ENCODE measurements at regions not wholly inside any gene's neighbourhood (a gene's known extent, or its start where the extent isn't known, plus 50 kb on each side); places are given as distances from the start of the nearest gene placed in this dataset.
"Not testable (repeated sequence)": the region's sequence is repeated elsewhere in the genome, so short reads cannot be mapped to it uniquely, and the experiment has no call there.

DNA sequence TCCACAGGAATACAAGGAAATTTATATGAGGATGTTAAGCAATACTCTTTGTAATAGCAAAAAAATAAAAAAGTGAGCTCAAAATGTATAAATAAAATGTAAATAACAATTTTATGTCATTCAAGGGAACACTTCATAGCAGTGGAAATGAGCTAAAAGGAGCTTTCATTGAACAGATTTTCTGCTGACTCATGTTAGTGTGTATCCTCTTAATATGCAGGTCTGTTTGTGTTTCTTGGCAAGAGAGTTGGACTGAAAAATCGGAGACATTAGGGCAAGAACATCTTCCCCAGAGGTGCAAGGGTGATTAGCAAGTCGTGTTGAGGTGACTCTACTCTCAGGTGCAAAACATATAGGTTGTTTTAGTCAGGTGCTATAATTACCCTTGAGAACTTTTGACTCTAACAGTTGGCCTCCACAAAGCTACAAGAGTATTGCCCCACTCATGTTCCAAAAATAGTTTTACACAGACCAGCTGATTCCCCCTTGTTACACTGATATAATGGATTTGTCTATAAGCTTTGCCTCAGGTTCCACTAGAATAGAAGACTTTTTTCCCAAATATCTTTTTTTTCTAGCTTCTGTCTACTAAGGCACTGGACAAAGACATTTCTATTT, 702.9 kb downstream of the TENT5A start:
- no peak for DNase-seq (ENCODE audit: low spot score)
- in situ Hi-C loops (cut with MboI; ENCODE audit: low sequenced_read_pairs, unreplicated experiment), result no loop called here
- TF ChIP-seq, protein P1, sequence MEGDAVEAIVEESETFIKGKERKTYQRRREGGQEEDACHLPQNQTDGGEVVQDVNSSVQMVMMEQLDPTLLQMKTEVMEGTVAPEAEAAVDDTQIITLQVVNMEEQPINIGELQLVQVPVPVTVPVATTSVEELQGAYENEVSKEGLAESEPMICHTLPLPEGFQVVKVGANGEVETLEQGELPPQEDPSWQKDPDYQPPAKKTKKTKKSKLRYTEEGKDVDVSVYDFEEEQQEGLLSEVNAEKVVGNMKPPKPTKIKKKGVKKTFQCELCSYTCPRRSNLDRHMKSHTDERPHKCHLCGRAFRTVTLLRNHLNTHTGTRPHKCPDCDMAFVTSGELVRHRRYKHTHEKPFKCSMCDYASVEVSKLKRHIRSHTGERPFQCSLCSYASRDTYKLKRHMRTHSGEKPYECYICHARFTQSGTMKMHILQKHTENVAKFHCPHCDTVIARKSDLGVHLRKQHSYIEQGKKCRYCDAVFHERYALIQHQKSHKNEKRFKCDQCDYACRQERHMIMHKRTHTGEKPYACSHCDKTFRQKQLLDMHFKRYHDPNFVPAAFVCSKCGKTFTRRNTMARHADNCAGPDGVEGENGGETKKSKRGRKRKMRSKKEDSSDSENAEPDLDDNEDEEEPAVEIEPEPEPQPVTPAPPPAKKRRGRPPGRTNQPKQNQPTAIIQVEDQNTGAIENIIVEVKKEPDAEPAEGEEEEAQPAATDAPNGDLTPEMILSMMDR (IDR thresholded peaks at IDR 0.05; ENCODE audit: borderline replicate concordance, control extremely low read depth, extremely low read depth, insufficient read depth, missing control alignments), result no peak

DNA sequence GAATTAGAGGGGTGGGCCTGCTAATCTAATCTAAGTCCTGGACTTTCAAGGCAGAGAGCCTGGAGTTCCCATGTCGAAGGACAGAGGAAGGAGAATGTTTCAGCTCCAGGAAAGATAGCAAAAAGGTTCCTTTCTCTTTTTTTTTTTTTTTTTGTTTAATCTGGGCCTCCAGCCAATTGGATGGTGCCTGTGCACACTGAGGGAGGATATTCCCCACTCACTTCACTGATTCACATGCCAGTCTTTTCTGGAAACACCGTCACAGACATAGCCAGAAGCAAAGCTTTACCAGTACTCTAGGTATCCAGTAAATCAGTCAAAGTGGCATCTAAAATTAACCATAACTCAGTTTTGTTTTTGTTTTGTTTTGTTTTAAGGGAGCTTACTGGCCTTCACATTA, 721.1 kb downstream of the TENT5A start:
- no peak for DNase-seq (ENCODE audit: low spot score)
- in situ Hi-C loops (cut with MboI; ENCODE audit: low sequenced_read_pairs, unreplicated experiment), result no loop called here
- TF ChIP-seq, protein P1 (IDR thresholded peaks at IDR 0.05; ENCODE audit: borderline replicate concordance, control extremely low read depth, extremely low read depth, insufficient read depth, missing control alignments), result no peak

DNA sequence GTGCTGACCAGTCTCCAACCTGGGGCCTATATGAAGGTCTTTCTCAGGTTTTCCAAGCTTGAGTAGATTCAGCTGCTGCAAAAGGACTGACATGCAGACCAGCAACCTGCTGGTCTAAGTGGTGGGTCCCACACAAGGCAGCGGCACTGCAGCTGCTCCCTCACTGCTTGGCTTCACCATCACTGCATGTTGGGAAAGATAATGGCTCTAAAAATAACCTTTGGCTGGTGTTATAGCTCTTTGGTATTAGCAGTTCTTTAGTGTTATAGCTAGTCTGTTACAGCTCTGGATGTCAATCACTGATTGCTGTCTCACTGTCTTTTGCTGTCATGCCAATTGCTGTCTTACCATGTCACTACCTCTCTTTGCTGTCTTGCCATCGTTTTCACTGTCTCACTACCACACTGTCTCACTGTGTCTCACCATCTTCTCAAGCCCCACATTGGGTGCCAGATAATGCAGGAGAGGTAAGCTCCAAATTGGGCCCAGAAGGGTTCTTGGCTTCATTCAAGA, 726.4 kb downstream of the TENT5A start:
- no peak for DNase-seq (ENCODE audit: low spot score)
- in situ Hi-C loops (cut with MboI; ENCODE audit: low sequenced_read_pairs, unreplicated experiment), result no loop called here
- TF ChIP-seq, protein P1 (IDR thresholded peaks at IDR 0.05; ENCODE audit: borderline replicate concordance, control extremely low read depth, extremely low read depth, insufficient read depth, missing control alignments), result no peak

DNA sequence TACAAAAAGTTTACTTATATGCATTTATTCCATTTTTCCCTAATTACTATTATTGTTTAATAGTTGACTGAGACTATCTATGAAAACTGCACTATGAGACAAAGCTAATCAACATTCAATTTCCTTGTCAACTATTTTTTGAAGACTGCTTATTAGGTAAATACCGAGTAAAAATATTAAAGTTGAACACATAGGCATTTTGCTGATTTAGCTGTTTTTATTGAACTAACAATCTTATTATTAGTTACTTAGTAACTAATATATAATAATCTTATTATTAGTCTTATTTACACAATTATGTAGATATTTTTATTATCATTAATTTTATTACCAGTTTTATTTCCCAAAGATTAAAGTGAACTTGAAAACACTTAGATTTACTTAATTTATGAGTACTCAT, 728.8 kb downstream of the TENT5A start:
- in situ Hi-C loops (cut with MboI; ENCODE audit: low sequenced_read_pairs, unreplicated experiment), result no loop called here
- DNase-seq (ENCODE audit: low spot score), result no peak
- TF ChIP-seq, protein P1 (IDR thresholded peaks at IDR 0.05; ENCODE audit: borderline replicate concordance, control extremely low read depth, extremely low read depth, insufficient read depth, missing control alignments), result no peak

DNA sequence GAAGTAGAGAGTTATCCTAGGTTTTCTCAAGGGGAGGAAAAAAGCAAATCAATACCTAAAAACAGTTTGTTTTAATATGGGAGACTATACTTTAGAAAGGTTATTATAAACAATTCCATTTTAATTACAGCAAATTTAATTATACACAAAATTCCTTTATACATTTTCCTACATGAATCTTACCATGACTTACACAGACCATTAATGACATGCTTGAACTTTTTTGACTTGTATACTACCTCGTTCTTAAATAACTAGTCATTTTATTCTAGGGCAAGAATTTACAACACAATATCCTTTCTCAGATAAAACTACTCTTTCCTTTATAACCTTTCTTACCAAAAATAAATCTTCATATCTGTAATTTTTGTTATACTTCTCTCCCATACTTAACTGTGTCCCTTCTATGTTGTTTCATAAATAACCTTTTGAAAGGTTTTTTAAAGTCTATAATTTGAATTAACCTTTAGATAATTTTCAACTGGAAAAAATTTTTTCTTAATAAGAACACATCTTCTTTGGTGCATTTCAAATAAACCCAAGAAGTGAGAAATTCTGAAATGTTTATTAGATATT, 729.4 kb downstream of the TENT5A start:
- TF ChIP-seq, protein P1 (IDR thresholded peaks at IDR 0.05; ENCODE audit: borderline replicate concordance, control extremely low read depth, extremely low read depth, insufficient read depth, missing control alignments), result no peak
- in situ Hi-C loops (cut with MboI; ENCODE audit: low sequenced_read_pairs, unreplicated experiment), result no loop called here
- no peak for DNase-seq (ENCODE audit: low spot score)

DNA sequence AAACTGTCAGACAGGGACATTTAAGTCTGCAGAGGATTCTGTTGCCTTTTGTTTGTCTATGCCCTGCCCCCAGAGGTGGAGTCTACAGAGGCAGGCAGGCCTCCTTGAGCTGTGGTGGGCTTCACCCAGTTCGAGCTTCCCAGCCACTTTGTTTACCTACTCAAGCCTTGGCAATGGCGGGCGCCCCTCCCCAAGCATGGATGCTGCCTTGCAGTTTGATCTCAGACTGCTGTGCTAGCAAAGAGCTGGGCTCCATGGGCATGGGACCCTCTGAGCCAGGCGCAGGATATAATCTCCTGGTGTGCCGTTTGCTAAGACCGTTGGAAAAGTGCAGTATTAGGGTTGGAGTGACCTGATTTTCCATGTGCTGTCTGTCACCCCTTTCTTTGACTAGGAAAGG, 734.9 kb downstream of the TENT5A start:
- DNase-seq (ENCODE audit: low spot score); in situ Hi-C loops (cut with MboI; ENCODE audit: low sequenced_read_pairs, unreplicated experiment): not testable (repeated sequence)

DNA sequence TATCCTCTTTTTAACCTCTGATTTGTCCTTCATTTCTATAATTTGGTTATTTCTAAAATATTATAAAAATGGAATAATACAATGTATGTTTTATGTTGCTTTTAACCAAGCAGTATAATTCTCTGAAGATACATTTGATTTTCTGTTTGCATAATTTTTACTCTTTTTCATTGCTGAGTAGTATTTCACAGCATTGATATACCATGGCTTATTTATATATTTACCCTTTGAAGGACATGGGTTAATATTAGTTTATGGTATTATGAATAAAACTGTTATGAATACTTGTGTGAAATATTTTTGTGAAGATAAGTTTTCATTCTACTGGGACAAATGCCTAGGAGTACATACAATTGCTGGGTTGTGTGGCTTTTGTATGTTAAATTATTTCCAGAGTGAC, 748.6 kb downstream of the TENT5A start:
- in situ Hi-C loops (cut with MboI; ENCODE audit: low sequenced_read_pairs, unreplicated experiment), result no loop called here

More for the DNA sequence above, 748.6 kb downstream of the TENT5A start:
- DNase-seq (ENCODE audit: low spot score), result no peak
- TF ChIP-seq, protein P1 (IDR thresholded peaks at IDR 0.05; ENCODE audit: borderline replicate concordance, control extremely low read depth, extremely low read depth, insufficient read depth, missing control alignments), result no peak

All from GM13976 (cell line).